ENCODE measurements at regions not wholly inside any gene's neighbourhood (a gene's known extent, or its start where the extent isn't known, plus 50 kb on each side); places are given as distances from the start of the nearest gene placed in this dataset.

- Histone ChIP-seq H2BK12ac (ENCODE audit: low read depth, low read length) (no peak overlapping the region), H2BK20ac (ENCODE audit: low read length) (no peak overlapping the region), H3K18ac (ENCODE audit: extremely low read depth, low read length) (no peak overlapping the region), H3K4ac (replicated peaks; ENCODE audit: insufficient read length, low read depth, low read length) (no peak overlapping the region), H4K20me1 (replicated peaks in 1 of 2; ENCODE audit: control insufficient read depth in 1 of 2, insufficient read depth in 2 of 2, low read length in 2 of 2) (no peaks in the 10 kb centered on the region), H3K36me3 (ENCODE audit: control insufficient read depth in 2 of 4, insufficient read depth in 4 of 4, low read length in 3 of 4) (no peaks in the 10 kb centered on the region), H4K8ac (ENCODE audit: extremely low read depth, insufficient read depth, low read length) (no peak overlapping the region), H4K91ac (replicated peaks; ENCODE audit: insufficient read length, low read length) (no peak overlapping the region), H3K79me1 (ENCODE audit: low read depth, low read length) (no peaks in the 10 kb centered on the region), H3K14ac (ENCODE audit: insufficient read length) (no peak overlapping the region), H3K9ac (replicated peaks in 1 of 4; ENCODE audit: extremely low read depth in 1 of 4, low read depth in 3 of 4, low read length in 3 of 4) (no peak overlapping the region), H2AK5ac (ENCODE audit: low read depth, low read length) (no peak overlapping the region), H3K4me3 (ENCODE audit: extremely low read depth in 1 of 4, insufficient read depth in 2 of 4, low read depth in 3 of 4, low read length in 4 of 4) (no peak overlapping the region), H3K23ac (ENCODE audit: insufficient read length) (no peak overlapping the region), H4K5ac (ENCODE audit: insufficient read length, low read depth, low read length) (no peak overlapping the region), H3K23me2 (ENCODE audit: low read depth, low read length) (no peaks in the 10 kb centered on the region), H2BK120ac (replicated peaks; ENCODE audit: low read depth, low read length) (no peak overlapping the region), H2BK15ac (ENCODE audit: low read length) (no peak overlapping the region), H3K79me2 (ENCODE audit: control insufficient read depth in 1 of 2, insufficient read depth in 2 of 2, low read length in 2 of 2) (no peaks in the 10 kb centered on the region), H3K4me2 (ENCODE audit: insufficient read depth in 1 of 2, low read depth in 2 of 2, low read length in 2 of 2) (no peak overlapping the region), H2BK5ac (ENCODE audit: low read depth, low read length) (no peak overlapping the region), H3K56ac (replicated peaks; ENCODE audit: insufficient read length, low read depth, low read length) (no peak overlapping the region), H3K4me1 (replicated peaks in 1 of 4; ENCODE audit: control insufficient read depth in 3 of 4, insufficient read depth in 4 of 4, low read length in 3 of 4) (peaks cover 0 to 3% (median 0%) of the 10 kb centered on the region in 4 experiments; a peak in 1 of 7 replicates), H3K27ac (ENCODE audit: low read depth, low read length) (no peak overlapping the region), H3K9me3 (ENCODE audit: insufficient read depth in 2 of 2, low read depth in 1 of 2, low read length in 1 of 2) (peaks cover 0 to 11% of the 10 kb centered on the region in 2 experiments; a peak in 1 of 4 replicates), H2AFZ (ENCODE audit: low read length) (no peak overlapping the region), H3K27me3 (replicated peaks in 1 of 4; ENCODE audit: control insufficient read depth in 3 of 4, extremely low read depth in 1 of 4, insufficient read depth in 3 of 4, low read length in 3 of 4) (no peaks in the 10 kb centered on the region)
- DNase-seq (ENCODE audit: low read depth in 1 of 2, low spot score in 2 of 2): no peak
- TF ChIP-seq USF2 (IDR thresholded peaks at IDR 0.05; ENCODE audit: low read length) (no peak), EGR1 (IDR thresholded peaks at IDR 0.05; ENCODE audit: borderline replicate concordance, low read depth, low read length) (no peak)
- POLR2A ChIA-PET (ENCODE audit: partially characterized antibody): no interaction called here
- FAIRE-seq: no peak
- CTCF ChIA-PET (ENCODE audit: partially characterized antibody): interaction anchor here (1.1 to 2.6 kb wide), 6 partner anchors 9 to 367 kb away, joined by 3 to 15 read pairs (median 5); no protein-coding TSS in a partner anchor
- 40% methylated on average over 2 of the region's 2 CpGs; no CpG with 5 or more reads in 1 of the 2 experiments for WGBS, 2 experiments (ENCODE audit: extremely low coverage in 1 of 2, insufficient coverage in 1 of 2, insufficient read length in 1 of 2, insufficient replicate concordance in 2 of 2, low coverage in 1 of 2, low lambda C conversion rate in 2 of 2, missing lambda C conversion rate in 1 of 2)
Measured at GRCh38 chr3:116515973-116516372, 70.7 kb upstream of the LSAMP start.

Measured in H1 (cell line).